ENCODE measurements at regions not wholly inside any gene's neighbourhood (a gene's known extent, or its start where the extent isn't known, plus 50 kb on each side); places are given as distances from the start of the nearest gene placed in this dataset.

DNA sequence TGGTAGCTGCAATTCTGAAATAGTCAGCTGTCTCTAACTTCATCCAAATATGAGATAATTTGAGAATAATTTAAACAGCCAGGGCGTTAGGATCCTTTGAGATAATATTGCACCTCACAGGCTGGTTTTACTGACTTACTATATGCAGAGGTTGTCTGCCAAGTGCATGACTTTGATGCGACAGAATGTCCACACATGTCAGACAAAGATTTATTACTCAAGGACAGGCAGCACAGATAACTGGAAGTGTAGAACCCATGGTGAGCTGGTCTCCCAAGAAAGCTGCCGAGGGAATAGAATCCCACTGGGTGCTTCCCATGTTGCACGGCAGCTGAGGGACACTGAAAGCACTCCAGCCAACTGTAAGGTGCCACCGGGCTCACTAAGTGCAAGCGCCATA, 166.2 kb upstream of the GALNTL6 start:
- no peak for DNase-seq
- Histone ChIP-seq H3K36me3 (ENCODE audit: low read depth, missing control alignments) (no peaks in the 10 kb centered on the region), H3K9me3 (no peaks in the 10 kb centered on the region), H3K27me3 (no peaks in the 10 kb centered on the region), H3K4me1 (peaks cover 12% of the 10 kb centered on the region), H3K4me3 (no peak overlapping the region), H3K27ac (no peak overlapping the region)
- intact Hi-C loops (cut with DNase I; ENCODE audit: low total_unique reads), result no loop called here
- no peak for TF ChIP-seq POLR2A (IDR thresholded peaks at IDR 0.05)
- TF ChIP-seq, protein P1, sequence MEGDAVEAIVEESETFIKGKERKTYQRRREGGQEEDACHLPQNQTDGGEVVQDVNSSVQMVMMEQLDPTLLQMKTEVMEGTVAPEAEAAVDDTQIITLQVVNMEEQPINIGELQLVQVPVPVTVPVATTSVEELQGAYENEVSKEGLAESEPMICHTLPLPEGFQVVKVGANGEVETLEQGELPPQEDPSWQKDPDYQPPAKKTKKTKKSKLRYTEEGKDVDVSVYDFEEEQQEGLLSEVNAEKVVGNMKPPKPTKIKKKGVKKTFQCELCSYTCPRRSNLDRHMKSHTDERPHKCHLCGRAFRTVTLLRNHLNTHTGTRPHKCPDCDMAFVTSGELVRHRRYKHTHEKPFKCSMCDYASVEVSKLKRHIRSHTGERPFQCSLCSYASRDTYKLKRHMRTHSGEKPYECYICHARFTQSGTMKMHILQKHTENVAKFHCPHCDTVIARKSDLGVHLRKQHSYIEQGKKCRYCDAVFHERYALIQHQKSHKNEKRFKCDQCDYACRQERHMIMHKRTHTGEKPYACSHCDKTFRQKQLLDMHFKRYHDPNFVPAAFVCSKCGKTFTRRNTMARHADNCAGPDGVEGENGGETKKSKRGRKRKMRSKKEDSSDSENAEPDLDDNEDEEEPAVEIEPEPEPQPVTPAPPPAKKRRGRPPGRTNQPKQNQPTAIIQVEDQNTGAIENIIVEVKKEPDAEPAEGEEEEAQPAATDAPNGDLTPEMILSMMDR (IDR thresholded peaks at IDR 0.05), result no peak
- 52 to 64% methylated on average over 6 of the region's 6 CpGs for WGBS, 2 donors

- intact Hi-C loops (cut with DNase I; ENCODE audit: low total_unique reads), result no loop called here
- DNase-seq, result peak; percentile 27
- 43 to 57% methylated on average over 7 of the region's 7 CpGs for WGBS, 2 donors
- TF ChIP-seq, protein P1 (IDR thresholded peaks at IDR 0.05), result no peak
- no peak for TF ChIP-seq POLR2A (IDR thresholded peaks at IDR 0.05)
- Histone ChIP-seq H3K27ac (peak overlapping the region; percentile 58 to 68), H3K4me1 (peaks cover 12% of the 10 kb centered on the region), H3K27me3 (no peaks in the 10 kb centered on the region), H3K36me3 (ENCODE audit: low read depth, missing control alignments) (no peaks in the 10 kb centered on the region), H3K4me3 (no peak overlapping the region), H3K9me3 (no peaks in the 10 kb centered on the region)
These were observed 168.7 kb upstream of the GALNTL6 start for GRCh38 chr4:171644430-171645057.

GRCh38 chr4:171639540-171639939, 173.7 kb upstream of the GALNTL6 start:
- Histone ChIP-seq H3K27ac (peak overlapping the region; percentile 14 to 68), H3K4me1 (peaks cover 2% of the 10 kb centered on the region), H3K4me3 (no peak overlapping the region), H3K27me3 (no peaks in the 10 kb centered on the region), H3K36me3 (ENCODE audit: low read depth, missing control alignments) (no peaks in the 10 kb centered on the region), H3K9me3 (no peaks in the 10 kb centered on the region)
- WGBS, 2 donors, result 44 to 48% methylated on average over 5 of the region's 5 CpGs
- intact Hi-C loops (cut with DNase I; ENCODE audit: low total_unique reads), result no loop called here
- TF ChIP-seq, protein P1 (IDR thresholded peaks at IDR 0.05), result no peak
- no peak for TF ChIP-seq POLR2A (IDR thresholded peaks at IDR 0.05)
- DNase-seq, result peak; percentile 33

DNA sequence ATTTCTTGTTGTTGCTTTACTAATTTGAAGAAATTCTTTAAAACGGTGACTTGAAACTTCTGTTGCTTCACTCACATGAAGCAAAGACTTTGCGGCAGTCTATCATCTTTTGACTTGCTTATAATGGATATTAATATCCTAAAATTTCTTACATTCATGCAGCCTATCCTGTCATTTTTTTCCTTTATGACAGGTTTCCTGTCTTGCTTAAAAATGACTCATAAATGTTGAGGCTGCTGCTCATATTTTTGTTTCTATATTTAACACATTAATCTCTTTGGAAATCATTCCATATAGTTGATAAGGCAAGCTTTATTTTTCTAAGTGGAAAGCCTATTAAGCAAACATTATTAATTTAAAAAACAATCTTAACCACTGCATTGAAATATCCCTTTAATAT, 176.6 kb upstream of the GALNTL6 start:
- H3K9me3 ChIP-seq, result no peaks in the 10 kb centered on the region
- H3K27ac ChIP-seq, result no peak overlapping the region
- no peak overlapping the region for H3K4me3 ChIP-seq
- H3K36me3 ChIP-seq (ENCODE audit: low read depth, missing control alignments), result no peaks in the 10 kb centered on the region
- no peak for DNase-seq
- intact Hi-C loops (cut with DNase I; ENCODE audit: low total_unique reads), result no loop called here
- WGBS, 2 donors, result 78 to 80% methylated on average over 2 of the region's 2 CpGs
- no peaks in the 10 kb centered on the region for H3K27me3 ChIP-seq
- no peaks in the 10 kb centered on the region for H3K4me1 ChIP-seq
- TF ChIP-seq, protein P1 (IDR thresholded peaks at IDR 0.05), result no peak
- TF ChIP-seq POLR2A (IDR thresholded peaks at IDR 0.05), result no peak

DNA sequence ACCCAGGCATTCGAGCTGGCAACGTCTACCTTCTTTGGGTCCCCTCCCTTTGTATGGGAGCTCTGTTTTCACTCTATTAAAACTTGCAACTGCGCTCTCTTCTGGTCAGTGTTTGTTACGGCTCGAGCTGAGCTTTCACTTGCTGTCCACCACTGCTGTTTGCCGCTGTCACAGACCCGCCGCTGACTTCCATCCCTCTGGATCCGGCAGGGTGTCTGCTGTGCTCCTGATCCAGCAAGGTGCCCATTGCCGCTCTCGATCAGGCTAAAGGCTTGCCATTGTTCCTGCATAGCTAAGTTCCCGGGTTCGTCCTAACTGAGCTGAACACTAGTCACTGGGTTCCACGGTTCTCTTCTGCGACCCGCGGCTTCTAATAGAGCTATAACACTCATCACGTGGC, 183.5 kb upstream of the GALNTL6 start:
- no peaks in the 10 kb centered on the region for H3K27me3 ChIP-seq
- intact Hi-C loops (cut with DNase I; ENCODE audit: low total_unique reads), result no loop called here
- no peak for TF ChIP-seq POLR2A (IDR thresholded peaks at IDR 0.05)
- TF ChIP-seq, protein P1 (IDR thresholded peaks at IDR 0.05), result no peak
- H3K9me3 ChIP-seq, result no peaks in the 10 kb centered on the region
- no peak overlapping the region for H3K4me3 ChIP-seq
- no peaks in the 10 kb centered on the region for H3K36me3 ChIP-seq (ENCODE audit: low read depth, missing control alignments)
- 65 to 84% methylated on average over 18 of the region's 18 CpGs for WGBS, 2 donors
- no peaks in the 10 kb centered on the region for H3K4me1 ChIP-seq
- no peak overlapping the region for H3K27ac ChIP-seq
- DNase-seq, result no peak

Data from testis (tissue), 2 donors.